OCI-LY3 (cell line): ENCODE measurements at regions not wholly inside any gene's neighbourhood (a gene's known extent, or its start where the extent isn't known, plus 50 kb on each side); places are given as distances from the start of the nearest gene placed in this dataset.

Experiments
- H2AFZ ChIP-seq: fragments of 200-600, 300-600 bp; shearing (Covaris generic); 2 replicates; pipeline ENCODE4 v1.6.0; 2014; ENCODE audit warnings: antibody characterized with exemption, low read depth, low read length
- H3K27ac ChIP-seq: fragments of 200-600, 300-600 bp; sonication (generic); 2 replicates; pipeline ENCODE4 v1.5.1; 2014; ENCODE audit warnings: mild to moderate bottlenecking, low read length, moderate library complexity, mixed read lengths
- H3K27me3 ChIP-seq: fragments of 200-600, 300-600 bp; sonication (generic); 2 replicates; pipeline ENCODE4 v1.6.1; 2014; ENCODE audit warnings: low read depth, low read length, mixed read lengths
- H3K36me3 ChIP-seq: fragments of 200-600, 300-600 bp; sonication (generic); replicated peaks from 2 replicates; pipeline ENCODE3; 2014; ENCODE audit warnings: low read depth, low read length, mixed read lengths
- H3K4me1 ChIP-seq: fragments of 300-600, 200-600 bp; sonication (generic); 2 replicates; pipeline ENCODE4 v1.6.1; 2014; ENCODE audit warnings: low read length, mixed read lengths
- H3K4me2 ChIP-seq: fragments of 200-600, 300-600 bp; sonication (generic); 2 replicates; pipeline ENCODE4 v1.6.1; 2014; ENCODE audit warnings: low read length, mixed read lengths
- H3K4me3 ChIP-seq: fragments of 300-600, 200-600 bp; sonication (generic); 2 replicates; pipeline ENCODE4 v1.5.1; 2014; ENCODE audit warnings: antibody characterized with exemption, mild to moderate bottlenecking, low read length, moderate library complexity
- H3K79me2 ChIP-seq: fragments of 300-600, 200-600 bp; shearing (Covaris generic); 2 replicates; pipeline ENCODE4 v1.6.1; 2014; ENCODE audit warnings: mild to moderate bottlenecking, low read length, mixed read lengths
- H3K9ac ChIP-seq: fragments of 300-600, 200-600 bp; shearing (Covaris generic); 2 replicates; pipeline ENCODE4 v1.6.0; 2014; ENCODE audit warnings: mild to moderate bottlenecking, low read length, moderate library complexity
- H3K9me3 ChIP-seq: fragments of 200-600, 300-600 bp; shearing (Covaris generic); 2 replicates; pipeline ENCODE4 v1.6.1; 2014; ENCODE audit warnings: low read length, mixed read lengths; ENCODE audit not compliant: insufficient read depth
- H4K20me1 ChIP-seq: fragments of 200-600, 300-600 bp; sonication (generic); 2 replicates; pipeline ENCODE4 v1.6.1; 2016; ENCODE audit warnings: low read length, mixed read lengths; ENCODE audit not compliant: insufficient read depth
- CTCF ChIP-seq: fragments of 200-600, 300-600 bp; sonication (generic); IDR thresholded peaks from 2 replicates; pipeline ENCODE4 v1.5.1; 2014; ENCODE audit warnings: antibody characterized with exemption, low read length, low read depth
- EZH2phosphoT487 ChIP-seq: fragments of 200-600 bp; shearing (Covaris generic); IDR thresholded peaks from 2 replicates; pipeline ENCODE4 v1.6.1; 2018; ENCODE audit warnings: antibody characterized with exemption, mixed run types, low read depth

GRCh38 chr2:53231908-53232307 lies 535.7 kb upstream of the CHAC2 start:
- Histone ChIP-seq H3K9ac (no peak overlapping the region), H3K4me1 (no peaks in the 10 kb centered on the region), H3K36me3 (no peaks in the 10 kb centered on the region), H2AFZ (no peak overlapping the region; the same call in 1 of the 2 replicates), H3K9me3 (no peaks in the 10 kb centered on the region), H3K4me3 (no peak overlapping the region), H3K27ac (no peak overlapping the region), H3K27me3 (no peaks in the 10 kb centered on the region), H3K4me2 (no peak overlapping the region), H3K79me2 (no peaks in the 10 kb centered on the region), H4K20me1 (no peaks in the 10 kb centered on the region)
- TF ChIP-seq CTCF (no peak), EZH2phosphoT487 (no peak)

- no peaks in the 10 kb centered on the region for H3K79me2 ChIP-seq
- H3K4me3 ChIP-seq, result no peak overlapping the region
- no peak overlapping the region for H2AFZ ChIP-seq
- no peaks in the 10 kb centered on the region for H3K4me1 ChIP-seq
- H3K27ac ChIP-seq, result no peak overlapping the region
- H3K27me3 ChIP-seq, result no peaks in the 10 kb centered on the region
- no peaks in the 10 kb centered on the region for H3K36me3 ChIP-seq
- H3K9ac ChIP-seq, result no peak overlapping the region
- no peak overlapping the region for H3K4me2 ChIP-seq
- H4K20me1 ChIP-seq, result no peaks in the 10 kb centered on the region
- H3K9me3 ChIP-seq, result no peaks in the 10 kb centered on the region
- TF ChIP-seq CTCF (no peak), EZH2phosphoT487 (no peak)
Measured at GRCh38 chr2:53230691-53231090, 536.9 kb upstream of the CHAC2 start.

- Histone ChIP-seq H3K4me3 (no peak overlapping the region), H3K4me2 (no peak overlapping the region), H4K20me1 (no peaks in the 10 kb centered on the region), H3K27ac (no peak overlapping the region), H3K27me3 (no peaks in the 10 kb centered on the region), H3K79me2 (no peaks in the 10 kb centered on the region), H3K9ac (no peak overlapping the region), H3K4me1 (no peaks in the 10 kb centered on the region), H3K9me3 (no peaks in the 10 kb centered on the region), H3K36me3 (no peaks in the 10 kb centered on the region), H2AFZ (no peak overlapping the region)
- no peak for TF ChIP-seq EZH2phosphoT487
- TF ChIP-seq CTCF, result no peak
Measured at GRCh38 chr2:53227535-53227934, 540.1 kb upstream of the CHAC2 start.

- H3K4me2 ChIP-seq, result no peak overlapping the region
- H3K4me1 ChIP-seq, result no peaks in the 10 kb centered on the region
- no peak overlapping the region for H3K27ac ChIP-seq
- TF ChIP-seq CTCF (no peak), EZH2phosphoT487 (no peak)
- no peaks in the 10 kb centered on the region for H3K36me3 ChIP-seq
- H3K27me3 ChIP-seq, result no peaks in the 10 kb centered on the region
- no peaks in the 10 kb centered on the region for H3K79me2 ChIP-seq
- no peak overlapping the region for H3K4me3 ChIP-seq
- no peaks in the 10 kb centered on the region for H4K20me1 ChIP-seq
- H3K9me3 ChIP-seq, result no peaks in the 10 kb centered on the region
- no peak overlapping the region for H2AFZ ChIP-seq
- no peak overlapping the region for H3K9ac ChIP-seq
Measured at GRCh38 chr2:53220969-53221368, 546.6 kb upstream of the CHAC2 start.
